HL-60 (cell line): ENCODE measurements at regions not wholly inside any gene's neighbourhood (a gene's known extent, or its start where the extent isn't known, plus 50 kb on each side); places are given as distances from the start of the nearest gene placed in this dataset.

Experiments used
- DNase-seq, 2 experiments: peaks; one replicate each; pipeline ENCODE4 v3.0.0-alpha.2; 2010 to 2020; ENCODE audit warnings: low read depth in 1 of 2, low spot score in 1 of 2
- H3K27ac ChIP-seq: fragments of 250-450 bp; sonication (Bioruptor Pico); replicated peaks from 2 replicates; pipeline ENCODE4 v1.5.1; 2020; ENCODE audit warnings: mild to moderate bottlenecking, moderate library complexity
- H3K27me3 ChIP-seq: fragments of 250-450 bp; sonication (Bioruptor Pico); 2 replicates; pipeline ENCODE4 v1.5.1; 2021; ENCODE audit warnings: mild to moderate bottlenecking, moderate library complexity; ENCODE audit not compliant: insufficient read depth, poor library complexity, severe bottlenecking
- H3K4me3 ChIP-seq: replicated peaks from 2 replicates; pipeline ENCODE4 v1.5.1; 2011; ENCODE audit warnings: mild to moderate bottlenecking, control low read depth, low read length; ENCODE audit not compliant: insufficient read depth
- CTCF ChIP-seq: IDR thresholded peaks from one replicate; pipeline ENCODE4 v1.5.1; 2011; ENCODE audit warnings: low read length, control low read depth, inconsistent platforms; ENCODE audit not compliant: insufficient read depth
- GABPA ChIP-seq: IDR thresholded peaks from 2 replicates; pipeline ENCODE4 v1.6.1; 2012; ENCODE audit warnings: low read depth
- POLR2AphosphoS5 ChIP-seq: IDR thresholded peaks from 2 replicates; pipeline ENCODE4 v1.6.1; 2012; ENCODE audit warnings: low read depth
- REST ChIP-seq: IDR thresholded peaks from 2 replicates; pipeline ENCODE4 v1.6.1; 2012; ENCODE audit warnings: low read depth; ENCODE audit not compliant: insufficient replicate concordance
- SPI1 ChIP-seq: IDR thresholded peaks from 2 replicates; pipeline ENCODE4 v1.6.1; 2012; ENCODE audit warnings: low read depth, mild to moderate bottlenecking, borderline replicate concordance

GRCh38 chr18:25953111-25953510 lies 137.3 kb downstream of the SS18 start:
- no peak overlapping the region for H3K27ac ChIP-seq
- DNase-seq, result no peak
- no peak overlapping the region for H3K4me3 ChIP-seq
- no peaks in the 10 kb centered on the region for H3K27me3 ChIP-seq
- TF ChIP-seq SPI1 (no peak), REST (no peak), GABPA (no peak), POLR2AphosphoS5 (no peak), CTCF (no peak)

- no peak for DNase-seq
- Histone ChIP-seq H3K27me3 (peaks cover 2% of the 10 kb centered on the region), H3K4me3 (no peak overlapping the region), H3K27ac (no peak overlapping the region)
- TF ChIP-seq POLR2AphosphoS5, result no peak
- TF ChIP-seq REST, result no peak
- TF ChIP-seq SPI1, result no peak
- no peak for TF ChIP-seq CTCF
- no peak for TF ChIP-seq GABPA
These were observed 140.1 kb downstream of the SS18 start for GRCh38 chr18:25950321-25950720.

- no peak overlapping the region for H3K4me3 ChIP-seq
- no peak overlapping the region for H3K27ac ChIP-seq
- DNase-seq, result no peak
- TF ChIP-seq CTCF (no peak), GABPA (no peak), REST (no peak), POLR2AphosphoS5 (no peak), SPI1 (no peak)
- H3K27me3 ChIP-seq, result peaks cover 2% of the 10 kb centered on the region
These were observed 143.9 kb downstream of the SS18 start for GRCh38 chr18:25946540-25946939.
